ENCODE measurements at regions not wholly inside any gene's neighbourhood (a gene's known extent, or its start where the extent isn't known, plus 50 kb on each side); places are given as distances from the start of the nearest gene placed in this dataset.

GRCh38 chr14:40944521-40944920 lies 662.2 kb upstream of the LRFN5 start:
- DNase-seq, result no peak
- 45 to 54% (median 48%) methylated on average over 3 of the region's 3 CpGs for WGBS, 5 donors
- H3K36me3 ChIP-seq, result no peaks in the 10 kb centered on the region
- intact Hi-C loops (cut with DNase I; ENCODE audit: low total_unique reads), result no loop called here
- no peaks in the 10 kb centered on the region for H3K9me3 ChIP-seq
- no peak overlapping the region for H3K27ac ChIP-seq
- no peaks in the 10 kb centered on the region for H3K27me3 ChIP-seq (replicated peaks in 1 of 7)
- no peaks in the 10 kb centered on the region for H3K4me1 ChIP-seq
- H3K4me3 ChIP-seq, result no peak overlapping the region
- TF ChIP-seq POLR2A (IDR thresholded peaks at IDR 0.05) (no peak), POLR2AphosphoS5 (IDR thresholded peaks at IDR 0.05) (no peak)
- TF ChIP-seq, protein P1, sequence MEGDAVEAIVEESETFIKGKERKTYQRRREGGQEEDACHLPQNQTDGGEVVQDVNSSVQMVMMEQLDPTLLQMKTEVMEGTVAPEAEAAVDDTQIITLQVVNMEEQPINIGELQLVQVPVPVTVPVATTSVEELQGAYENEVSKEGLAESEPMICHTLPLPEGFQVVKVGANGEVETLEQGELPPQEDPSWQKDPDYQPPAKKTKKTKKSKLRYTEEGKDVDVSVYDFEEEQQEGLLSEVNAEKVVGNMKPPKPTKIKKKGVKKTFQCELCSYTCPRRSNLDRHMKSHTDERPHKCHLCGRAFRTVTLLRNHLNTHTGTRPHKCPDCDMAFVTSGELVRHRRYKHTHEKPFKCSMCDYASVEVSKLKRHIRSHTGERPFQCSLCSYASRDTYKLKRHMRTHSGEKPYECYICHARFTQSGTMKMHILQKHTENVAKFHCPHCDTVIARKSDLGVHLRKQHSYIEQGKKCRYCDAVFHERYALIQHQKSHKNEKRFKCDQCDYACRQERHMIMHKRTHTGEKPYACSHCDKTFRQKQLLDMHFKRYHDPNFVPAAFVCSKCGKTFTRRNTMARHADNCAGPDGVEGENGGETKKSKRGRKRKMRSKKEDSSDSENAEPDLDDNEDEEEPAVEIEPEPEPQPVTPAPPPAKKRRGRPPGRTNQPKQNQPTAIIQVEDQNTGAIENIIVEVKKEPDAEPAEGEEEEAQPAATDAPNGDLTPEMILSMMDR (IDR thresholded peaks at IDR 0.05 in 8 of 11, conservative IDR thresholded peaks at IDR 0.05 in 3 of 11), result no peak

DNA sequence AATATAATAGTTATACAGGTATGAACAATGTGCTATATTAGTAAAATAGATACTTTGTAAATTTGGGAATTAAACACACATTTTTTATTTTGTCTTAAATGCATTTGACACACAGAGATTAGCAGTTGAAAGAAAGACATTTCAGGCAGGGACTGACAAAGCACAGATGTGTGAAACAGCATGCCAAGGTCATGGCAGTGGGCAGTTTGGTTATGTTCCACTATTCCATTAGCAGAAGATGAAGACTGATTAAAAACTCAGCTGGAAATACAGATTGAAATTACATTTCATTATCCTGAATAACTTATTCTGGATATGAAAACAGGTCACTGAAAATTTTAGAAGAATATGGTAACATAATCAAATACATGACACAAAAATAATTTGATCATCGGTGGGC lies 669.8 kb upstream of the LRFN5 start:
- WGBS, 5 donors, result 84 to 96% (median 90%) methylated on average over 1 of the region's 1 CpG
- DNase-seq, result no peak
- H3K27ac ChIP-seq, result no peak overlapping the region
- H3K4me3 ChIP-seq, result no peak overlapping the region
- no peaks in the 10 kb centered on the region for H3K4me1 ChIP-seq
- TF ChIP-seq, protein P1 (IDR thresholded peaks at IDR 0.05 in 8 of 11, conservative IDR thresholded peaks at IDR 0.05 in 3 of 11), result no peak
- no peak for TF ChIP-seq POLR2AphosphoS5 (IDR thresholded peaks at IDR 0.05)
- TF ChIP-seq POLR2A (IDR thresholded peaks at IDR 0.05), result no peak
- H3K9me3 ChIP-seq, result no peaks in the 10 kb centered on the region
- intact Hi-C loops (cut with DNase I; ENCODE audit: low total_unique reads), result no loop called here
- no peaks in the 10 kb centered on the region for H3K27me3 ChIP-seq (replicated peaks in 1 of 7)
- no peaks in the 10 kb centered on the region for H3K36me3 ChIP-seq

GRCh38 chr14:40920380-40920779 lies 686.3 kb upstream of the LRFN5 start:
- no peak for DNase-seq
- Histone ChIP-seq H3K36me3 (no peaks in the 10 kb centered on the region), H3K27ac (no peak overlapping the region), H3K27me3 (replicated peaks in 1 of 7) (no peaks in the 10 kb centered on the region), H3K9me3 (peaks cover 0 to 11% (median 0%) of the 10 kb centered on the region in 8 donors), H3K4me1 (no peaks in the 10 kb centered on the region), H3K4me3 (no peak overlapping the region)
- intact Hi-C loops (cut with DNase I; ENCODE audit: low total_unique reads), result no loop called here
- no peak for TF ChIP-seq POLR2AphosphoS5 (IDR thresholded peaks at IDR 0.05)
- TF ChIP-seq, protein P1 (IDR thresholded peaks at IDR 0.05 in 8 of 11, conservative IDR thresholded peaks at IDR 0.05 in 3 of 11), result no peak
- TF ChIP-seq POLR2A (IDR thresholded peaks at IDR 0.05), result no peak

DNA sequence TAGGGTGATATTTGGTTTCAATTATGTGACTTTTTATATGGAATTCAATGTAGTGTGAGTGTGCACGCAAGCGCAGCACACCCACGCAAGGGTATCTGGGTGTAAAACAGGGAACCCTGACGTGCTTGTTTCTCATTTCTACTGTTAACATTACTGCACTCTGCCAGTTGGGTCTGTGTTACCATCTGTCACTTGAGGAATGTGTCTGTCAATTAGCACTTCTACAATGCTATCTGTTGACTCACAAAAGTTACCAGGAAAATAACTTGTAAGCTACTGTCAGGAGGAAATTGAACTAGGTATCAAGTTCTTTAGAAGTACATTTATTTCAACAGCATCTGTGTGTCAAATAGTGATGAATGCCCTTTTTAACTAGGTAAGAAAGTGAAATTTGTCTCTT lies 695.5 kb upstream of the LRFN5 start:
- H3K4me1 ChIP-seq, result no peaks in the 10 kb centered on the region
- no peak overlapping the region for H3K4me3 ChIP-seq
- intact Hi-C loops (cut with DNase I; ENCODE audit: low total_unique reads), result no loop called here
- H3K36me3 ChIP-seq, result no peaks in the 10 kb centered on the region
- no peaks in the 10 kb centered on the region for H3K27me3 ChIP-seq (replicated peaks in 1 of 7)
- H3K9me3 ChIP-seq, result no peaks in the 10 kb centered on the region
- no peak for DNase-seq
- TF ChIP-seq POLR2A (IDR thresholded peaks at IDR 0.05) (no peak), POLR2AphosphoS5 (IDR thresholded peaks at IDR 0.05) (no peak)
- TF ChIP-seq, protein P1 (IDR thresholded peaks at IDR 0.05 in 8 of 11, conservative IDR thresholded peaks at IDR 0.05 in 3 of 11), result no peak
- WGBS, 5 donors, result 81 to 88% (median 87%) methylated on average over 4 of the region's 4 CpGs
- H3K27ac ChIP-seq, result no peak overlapping the region
